GM23248 (cell line): ENCODE measurements at regions not wholly inside any gene's neighbourhood (a gene's known extent, or its start where the extent isn't known, plus 50 kb on each side); places are given as distances from the start of the nearest gene placed in this dataset.

Experiments used
- EZH2 ChIP-seq: fragments of 200-600 bp; sonication (generic); IDR thresholded peaks from 2 replicates; pipeline ENCODE4 v1.6.1; 2018; ENCODE audit warnings: antibody characterized with exemption, mild to moderate bottlenecking; ENCODE audit not compliant: insufficient read depth, poor library complexity, severe bottlenecking
- EZH2phosphoT487 ChIP-seq: fragments of 200-600 bp; sonication (generic); IDR thresholded peaks from 2 replicates; pipeline ENCODE4 v1.6.1; 2018; ENCODE audit warnings: antibody characterized with exemption, moderate library complexity, mild to moderate bottlenecking, low read depth; ENCODE audit not compliant: insufficient read depth

GRCh38 chr3:110454066-110454465, 617.5 kb upstream of the NECTIN3 start:
- TF ChIP-seq EZH2 (no peak), EZH2phosphoT487 (no peak)
